GM19452 (cell line): ENCODE measurements at regions not wholly inside any gene's neighbourhood (a gene's known extent, or its start where the extent isn't known, plus 50 kb on each side); places are given as distances from the start of the nearest gene placed in this dataset.
"Not testable (repeated sequence)": the region's sequence is repeated elsewhere in the genome, so short reads cannot be mapped to it uniquely, and the experiment has no call there.

Experiments
- ATAC-seq: cut with Tn5 transposase; IDR thresholded peaks from one replicate; pipeline ENCODE4 v1.9.1; 2021; ENCODE audit not compliant: unreplicated experiment

- ATAC-seq: no peak
Measured at GRCh38 chr5:67659288-67659687, 462.7 kb upstream of the CD180 start.

- no peak for ATAC-seq
Measured at GRCh38 chr5:67657055-67657454, 460.5 kb upstream of the CD180 start.

- no peak for ATAC-seq
Measured at GRCh38 chr5:67652201-67652600, 455.6 kb upstream of the CD180 start.

GRCh38 chr5:67651180-67651579, 454.6 kb upstream of the CD180 start:
- ATAC-seq: no peak

- no peak for ATAC-seq
Measured at GRCh38 chr5:67648201-67648671, 451.6 kb upstream of the CD180 start.

- ATAC-seq: no peak
Measured at GRCh38 chr5:67647772-67648171, 451.2 kb upstream of the CD180 start.

GRCh38 chr5:67644221-67644920, 447.8 kb upstream of the CD180 start:
- no peak for ATAC-seq

- no peak for ATAC-seq
Measured at GRCh38 chr5:67643536-67643935, 446.9 kb upstream of the CD180 start.

- ATAC-seq: no peak
Measured at GRCh38 chr5:67639976-67640375, 443.4 kb upstream of the CD180 start.

GRCh38 chr5:67639313-67639712, 442.7 kb upstream of the CD180 start:
- no peak for ATAC-seq

GRCh38 chr5:67636850-67637524, 440.4 kb upstream of the CD180 start:
- no peak for ATAC-seq

GRCh38 chr5:67636091-67636490, 439.5 kb upstream of the CD180 start:
- no peak for ATAC-seq

- not testable (repeated sequence) for ATAC-seq
Measured at GRCh38 chr5:67627079-67627478, 430.5 kb upstream of the CD180 start.

GRCh38 chr5:67623078-67623477, 426.5 kb upstream of the CD180 start:
- ATAC-seq: no peak

GRCh38 chr5:67620424-67621397, 424.1 kb upstream of the CD180 start:
- no peak for ATAC-seq

- no peak for ATAC-seq
Measured at GRCh38 chr5:67619636-67620035, 423.0 kb upstream of the CD180 start.

- no peak for ATAC-seq
Measured at GRCh38 chr5:67619235-67619634, 422.6 kb upstream of the CD180 start.

- no peak for ATAC-seq
Measured at GRCh38 chr5:67617051-67617450, 420.5 kb upstream of the CD180 start.

GRCh38 chr5:67612961-67613360, 416.4 kb upstream of the CD180 start:
- ATAC-seq: no peak

GRCh38 chr5:67610186-67610912, 413.8 kb upstream of the CD180 start:
- no peak for ATAC-seq

GRCh38 chr5:67607958-67608357, 411.4 kb upstream of the CD180 start:
- no peak for ATAC-seq
